H9 (cell line): ENCODE measurements at regions not wholly inside any gene's neighbourhood (a gene's known extent, or its start where the extent isn't known, plus 50 kb on each side); places are given as distances from the start of the nearest gene placed in this dataset.
"Not testable (repeated sequence)": the region's sequence is repeated elsewhere in the genome, so short reads cannot be mapped to it uniquely, and the experiment has no call there.

ENCODE experiments used
- DNase-seq: peaks from one replicate; pipeline ENCODE4 v3.0.0-alpha.2; 2017
- H2AFZ ChIP-seq: one replicate; pipeline ENCODE4 v1.6.1; 2013; ENCODE audit warnings: mild to moderate bottlenecking, low read length, control low read depth, moderate library complexity
- H2AK5ac ChIP-seq: 2 replicates; pipeline ENCODE4 v1.6.1; 2013; ENCODE audit warnings: low read length, control low read depth, mixed read lengths; ENCODE audit not compliant: insufficient read length
- H2BK120ac ChIP-seq: one replicate; pipeline ENCODE4 v1.6.1; 2013; ENCODE audit warnings: low read depth, mild to moderate bottlenecking, low read length, control low read depth, inconsistent platforms; ENCODE audit not compliant: poor library complexity, severe bottlenecking
- H2BK12ac ChIP-seq: 2 replicates; pipeline ENCODE4 v1.6.1; 2013; ENCODE audit warnings: low read length, control low read depth, mixed read lengths, low read depth; ENCODE audit not compliant: insufficient read length
- H2BK15ac ChIP-seq: 2 replicates; pipeline ENCODE4 v1.6.1; 2013; ENCODE audit warnings: low read depth, low read length, control low read depth
- H2BK20ac ChIP-seq: one replicate; pipeline ENCODE4 v1.6.1; 2013; ENCODE audit warnings: low read depth, mild to moderate bottlenecking, low read length, control low read depth, inconsistent platforms; ENCODE audit not compliant: poor library complexity, severe bottlenecking
- H2BK5ac ChIP-seq: 2 replicates; pipeline ENCODE4 v1.6.1; 2013; ENCODE audit warnings: low read length, control low read depth, mixed read lengths; ENCODE audit not compliant: insufficient read length
- H3K14ac ChIP-seq: 2 replicates; pipeline ENCODE4 v1.6.1; 2013; ENCODE audit warnings: low read length, control low read depth; ENCODE audit not compliant: insufficient read depth
- H3K18ac ChIP-seq: 2 replicates; pipeline ENCODE4 v1.6.1; 2013; ENCODE audit warnings: low read depth, mild to moderate bottlenecking, mixed read lengths, low read length, control low read depth; ENCODE audit not compliant: insufficient read length
- H3K23ac ChIP-seq: 2 replicates; pipeline ENCODE4 v1.6.1; 2013; ENCODE audit warnings: low read length, control low read depth, mixed read lengths, low read depth; ENCODE audit not compliant: insufficient read length
- H3K23me2 ChIP-seq: 2 replicates; pipeline ENCODE4 v1.6.1; 2013; ENCODE audit warnings: low read depth, mild to moderate bottlenecking, mixed read lengths, low read length, control low read depth; ENCODE audit not compliant: insufficient read length, poor library complexity, severe bottlenecking
- H3K27ac ChIP-seq: 2 replicates; pipeline ENCODE4 v1.5.1; 2013; ENCODE audit warnings: low read length, control low read depth, mixed read lengths, low read depth; ENCODE audit not compliant: insufficient read length
- H3K27me3 ChIP-seq: 2 replicates; pipeline ENCODE4 v1.6.1; 2013; ENCODE audit warnings: low read length, control low read depth, inconsistent platforms; ENCODE audit not compliant: insufficient read depth
- H3K4ac ChIP-seq: 2 replicates; pipeline ENCODE4 v1.6.1; 2013; ENCODE audit warnings: low read depth, mild to moderate bottlenecking, control low read depth, inconsistent platforms, low read length, moderate library complexity
- H3K4me1 ChIP-seq: 2 replicates; pipeline ENCODE4 v1.6.1; 2013; ENCODE audit warnings: low read length, control low read depth, inconsistent platforms; ENCODE audit not compliant: insufficient read depth
- H3K4me2 ChIP-seq: 2 replicates; pipeline ENCODE4 v1.6.1; 2013; ENCODE audit warnings: low read length, control low read depth, mixed read lengths; ENCODE audit not compliant: insufficient read length, insufficient read depth
- H3K56ac ChIP-seq: 2 replicates; pipeline ENCODE4 v1.6.1; 2013; ENCODE audit warnings: low read depth, mild to moderate bottlenecking, mixed read lengths, low read length, control low read depth; ENCODE audit not compliant: insufficient read length
- H3K79me1 ChIP-seq: 2 replicates; pipeline ENCODE4 v1.6.1; 2013; ENCODE audit warnings: low read depth, mild to moderate bottlenecking, moderate library complexity, low read length, control low read depth, inconsistent platforms; ENCODE audit not compliant: insufficient read depth, poor library complexity, severe bottlenecking
- H3K79me2 ChIP-seq: 2 replicates; pipeline ENCODE4 v1.6.1; 2013; ENCODE audit warnings: low read length, control low read depth, inconsistent platforms; ENCODE audit not compliant: insufficient read depth
- H3K9ac ChIP-seq: 2 replicates; pipeline ENCODE4 v1.6.1; 2013; ENCODE audit warnings: low read length, control low read depth, mixed read lengths; ENCODE audit not compliant: insufficient read length; ENCODE audit errors: extremely low read depth
- H3K9me3 ChIP-seq: one replicate; pipeline ENCODE4 v1.6.1; 2013; ENCODE audit warnings: low read depth, low read length, inconsistent platforms; ENCODE audit not compliant: control insufficient read depth
- H3T11ph ChIP-seq: one replicate; pipeline ENCODE4 v1.6.1; 2013; ENCODE audit warnings: mild to moderate bottlenecking, low read length, control low read depth, inconsistent platforms
- H4K20me1 ChIP-seq: one replicate; pipeline ENCODE4 v1.6.1; 2013; ENCODE audit not compliant: control insufficient read depth, insufficient read length, insufficient read depth
- H4K5ac ChIP-seq: 2 replicates; pipeline ENCODE4 v1.6.1; 2013; ENCODE audit warnings: low read depth, mild to moderate bottlenecking, mixed read lengths, low read length, control low read depth; ENCODE audit not compliant: insufficient read length
- H4K8ac ChIP-seq: replicated peaks from 2 replicates; pipeline ENCODE4 v1.6.1; 2013; ENCODE audit warnings: low read length, control low read depth, mixed read lengths, low read depth; ENCODE audit not compliant: insufficient read length
- H4K91ac ChIP-seq: 2 replicates; pipeline ENCODE4 v1.6.1; 2013; ENCODE audit warnings: low read depth, mild to moderate bottlenecking, moderate library complexity, mixed read lengths, low read length, control low read depth; ENCODE audit not compliant: insufficient read length
- H3K27ac Mint-ChIP-seq, 3 experiments: 2 replicates in 2 of 3; 3 replicates in 1 of 3; pipeline ENCODE4 v1.8.0; 2020 to 2021; ENCODE audit warnings: mixed read lengths in 3 of 3, mild to moderate bottlenecking in 1 of 3, moderate library complexity in 1 of 3
- H3K27me3 Mint-ChIP-seq: 2 replicates; pipeline ENCODE4 v1.8.0; 2021; ENCODE audit warnings: low read depth, mild to moderate bottlenecking, moderate library complexity, mixed read lengths
- H3K36me3 Mint-ChIP-seq, 3 experiments: 2 replicates in 2 of 3; 3 replicates in 1 of 3; pipeline ENCODE4 v1.8.0; 2020 to 2021; ENCODE audit warnings: low read depth in 3 of 3, mixed read lengths in 3 of 3; ENCODE audit not compliant: insufficient read depth in 1 of 3
- H3K4me1 Mint-ChIP-seq, 2 experiments: 2 replicates each; pipeline ENCODE4 v1.8.0; 2020; ENCODE audit warnings: mixed read lengths in 2 of 2
- H3K4me3 Mint-ChIP-seq, 2 experiments: 2 replicates in 1 of 2; 3 replicates in 1 of 2; pipeline ENCODE4 v1.8.0; 2020 to 2021; ENCODE audit warnings: mild to moderate bottlenecking in 2 of 2, mixed read lengths in 2 of 2, moderate library complexity in 1 of 2
- H3K9me3 Mint-ChIP-seq, 2 experiments: 2 replicates in 1 of 2; 3 replicates in 1 of 2; pipeline ENCODE4 v1.8.0; 2020; ENCODE audit warnings: mild to moderate bottlenecking in 2 of 2, mixed read lengths in 2 of 2, moderate library complexity in 1 of 2
- CTCF ChIP-seq: fragments of 200-600 bp; sonication (generic); conservative IDR thresholded peaks from 3 replicates; pipeline ENCODE4 v1.8.0; 2021; ENCODE audit warnings: antibody characterized with exemption, mild to moderate bottlenecking
- WGBS: extraction: QIAGEN DNeasy Blood & Tissue Kit; methylation state at CpG from one replicate; pipeline ENCODE4 v1.1.7; 2013; ENCODE audit warnings: missing lambda C conversion rate, low lambda C conversion rate, mixed read lengths; ENCODE audit not compliant: insufficient read length; ENCODE audit errors: extremely low coverage; 5-methylcytosine and 5-hydroxymethylcytosine counted together

- Histone ChIP-seq H3K9ac (no peak overlapping the region), H2AK5ac (no peak overlapping the region), H3K56ac (no peak overlapping the region), H2BK120ac (no peak overlapping the region), H2BK15ac (no peak overlapping the region), H3K4me1 (no peaks in the 10 kb centered on the region), H4K91ac (no peak overlapping the region), H3K9me3 (peaks cover 8% of the 10 kb centered on the region), H3K23me2 (no peaks in the 10 kb centered on the region), H3K18ac (no peak overlapping the region), H2BK12ac (no peak overlapping the region), H4K8ac (no peak overlapping the region), H2BK5ac (no peak overlapping the region), H3K14ac (no peak overlapping the region), H3K79me2 (no peaks in the 10 kb centered on the region), H2BK20ac (no peak overlapping the region), H3K27me3 (no peaks in the 10 kb centered on the region), H3K4me2 (no peak overlapping the region), H4K5ac (no peak overlapping the region), H3T11ph (no peak overlapping the region), H3K23ac (no peak overlapping the region), H3K79me1 (no peaks in the 10 kb centered on the region), H2AFZ (no peak overlapping the region), H3K27ac (no peak overlapping the region), H3K4ac (no peak overlapping the region), H4K20me1 (no peaks in the 10 kb centered on the region)
- H3K4me1 Mint-ChIP-seq: no peaks in the 10 kb centered on the region
- no peak for TF ChIP-seq CTCF
- H3K4me3 Mint-ChIP-seq: no peak overlapping the region
- WGBS: no CpG with 5 or more reads among the region's 10 CpGs
- H3K9me3 Mint-ChIP-seq: peaks cover 25 to 43% of the 10 kb centered on the region in 2 experiments
- no peak overlapping the region for H3K27ac Mint-ChIP-seq
- H3K36me3 Mint-ChIP-seq: peaks cover 0 to 6% (median 3%) of the 10 kb centered on the region in 3 experiments; a peak in 4 of 7 replicates
- peaks cover 21% of the 10 kb centered on the region for H3K27me3 Mint-ChIP-seq
- DNase-seq: no peak
Measured at GRCh38 chr22:49699476-49699875, 128.2 kb downstream of the BRD1 start.

GRCh38 chr22:49698616-49699015, 129.1 kb downstream of the BRD1 start:
- H3K18ac ChIP-seq, H3K27ac Mint-ChIP-seq, H2AK5ac ChIP-seq, H2BK120ac ChIP-seq, H3K14ac ChIP-seq, H2BK12ac ChIP-seq, H3K79me1 ChIP-seq, H2BK15ac ChIP-seq, H4K91ac ChIP-seq, H3K27ac ChIP-seq, H3K4me3 Mint-ChIP-seq, H2AFZ ChIP-seq, H3K23me2 ChIP-seq, H3K9ac ChIP-seq, H3K4ac ChIP-seq, H2BK5ac ChIP-seq, H3K4me1 Mint-ChIP-seq, H2BK20ac ChIP-seq, H3K9me3 ChIP-seq, DNase-seq, H3K79me2 ChIP-seq, H3K36me3 Mint-ChIP-seq, H4K20me1 ChIP-seq, H3K4me1 ChIP-seq, H4K5ac ChIP-seq, H3K4me2 ChIP-seq, H4K8ac ChIP-seq, H3K23ac ChIP-seq, H3K27me3 ChIP-seq, H3T11ph ChIP-seq, H3K56ac ChIP-seq: not testable (repeated sequence)
- no CpG with 5 or more reads among the region's 7 CpGs for WGBS
- Mint-ChIP-seq H3K9me3 (peaks cover 25 to 43% of the 10 kb centered on the region in 2 experiments), H3K27me3 (peaks cover 19% of the 10 kb centered on the region)
